ENCODE measurements at regions not wholly inside any gene's neighbourhood (a gene's known extent, or its start where the extent isn't known, plus 50 kb on each side); places are given as distances from the start of the nearest gene placed in this dataset.

DNA sequence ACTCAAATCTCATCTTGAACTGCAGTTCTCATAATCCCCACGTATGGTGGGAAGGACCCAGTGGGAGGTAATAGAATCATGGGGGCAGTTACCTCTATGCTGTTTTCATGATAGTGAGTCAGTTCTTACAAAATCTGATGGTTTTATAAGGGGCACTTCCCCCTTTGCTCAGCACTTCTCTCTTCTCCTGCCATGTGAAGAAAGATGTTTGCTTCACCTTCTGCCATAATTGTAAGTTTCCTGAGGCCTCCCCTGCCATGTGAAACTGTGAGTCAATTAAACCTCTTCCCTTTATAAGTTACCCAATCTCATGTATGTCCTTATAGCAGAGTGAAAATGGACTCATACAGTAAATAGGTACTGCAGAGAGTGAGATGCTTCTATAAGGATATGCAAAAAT is 1050.6 kb upstream of the GRIA3 start:
- TF ChIP-seq POLR2A (IDR thresholded peaks at IDR 0.05; ENCODE audit: low read depth, low read length) = no peak
- no peak for TF ChIP-seq TAF1 (IDR thresholded peaks at IDR 0.05; ENCODE audit: low read depth, low read length)
- TF ChIP-seq POLR2AphosphoS5 (IDR thresholded peaks at IDR 0.05; ENCODE audit: low read depth, low read length) = no peak
- no peak for TF ChIP-seq POU2F2 (IDR thresholded peaks at IDR 0.05; ENCODE audit: low read depth, low read length)
- TF ChIP-seq PAX5 (IDR thresholded peaks at IDR 0.05; ENCODE audit: insufficient read depth, low read length, severe bottlenecking) = no peak
- TF ChIP-seq SPI1 (IDR thresholded peaks at IDR 0.05; ENCODE audit: low read depth, low read length) = no peak
